ENCODE measurements at regions not wholly inside any gene's neighbourhood (a gene's known extent, or its start where the extent isn't known, plus 50 kb on each side); places are given as distances from the start of the nearest gene placed in this dataset.

GRCh38 chr4:136124251-136124745 is 1408.0 kb downstream of the PCDH18 start:
- no peaks in the 10 kb centered on the region for H4K20me1 ChIP-seq (ENCODE audit: low read depth, low read length)
- H3K36me3 ChIP-seq (ENCODE audit: low read length), result no peaks in the 10 kb centered on the region
- TF ChIP-seq, protein P1, sequence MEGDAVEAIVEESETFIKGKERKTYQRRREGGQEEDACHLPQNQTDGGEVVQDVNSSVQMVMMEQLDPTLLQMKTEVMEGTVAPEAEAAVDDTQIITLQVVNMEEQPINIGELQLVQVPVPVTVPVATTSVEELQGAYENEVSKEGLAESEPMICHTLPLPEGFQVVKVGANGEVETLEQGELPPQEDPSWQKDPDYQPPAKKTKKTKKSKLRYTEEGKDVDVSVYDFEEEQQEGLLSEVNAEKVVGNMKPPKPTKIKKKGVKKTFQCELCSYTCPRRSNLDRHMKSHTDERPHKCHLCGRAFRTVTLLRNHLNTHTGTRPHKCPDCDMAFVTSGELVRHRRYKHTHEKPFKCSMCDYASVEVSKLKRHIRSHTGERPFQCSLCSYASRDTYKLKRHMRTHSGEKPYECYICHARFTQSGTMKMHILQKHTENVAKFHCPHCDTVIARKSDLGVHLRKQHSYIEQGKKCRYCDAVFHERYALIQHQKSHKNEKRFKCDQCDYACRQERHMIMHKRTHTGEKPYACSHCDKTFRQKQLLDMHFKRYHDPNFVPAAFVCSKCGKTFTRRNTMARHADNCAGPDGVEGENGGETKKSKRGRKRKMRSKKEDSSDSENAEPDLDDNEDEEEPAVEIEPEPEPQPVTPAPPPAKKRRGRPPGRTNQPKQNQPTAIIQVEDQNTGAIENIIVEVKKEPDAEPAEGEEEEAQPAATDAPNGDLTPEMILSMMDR (IDR thresholded peaks at IDR 0.05; ENCODE audit: insufficient read depth, low read length, poor library complexity, severe bottlenecking), result no peak
- no peak for TF ChIP-seq EZH2phosphoT487 (conservative IDR thresholded peaks at IDR 0.05; ENCODE audit: low read length)
- no peaks in the 10 kb centered on the region for H3K79me2 ChIP-seq (ENCODE audit: insufficient read depth, low read length)
- H3K27ac ChIP-seq (ENCODE audit: low read depth, low read length), result no peak overlapping the region
- H3F3A ChIP-seq (ENCODE audit: insufficient read depth), result no peaks in the 10 kb centered on the region
- H2AFZ ChIP-seq (ENCODE audit: low read depth, low read length, severe bottlenecking), result no peak overlapping the region
- no peak overlapping the region for H3K4me3 ChIP-seq (ENCODE audit: insufficient read depth, low read length, poor library complexity, severe bottlenecking)
- no peak overlapping the region for H3K4me2 ChIP-seq (ENCODE audit: low read depth, low read length, poor library complexity, severe bottlenecking)
- no peak overlapping the region for H3K9ac ChIP-seq (ENCODE audit: low read length)
- H3K27me3 ChIP-seq (ENCODE audit: low read length), result no peaks in the 10 kb centered on the region
- H3K9me2 ChIP-seq (replicated peaks; ENCODE audit: insufficient read depth, low read length), result no peaks in the 10 kb centered on the region
- H3K9me3 ChIP-seq (ENCODE audit: insufficient read depth, low read length), result no peaks in the 10 kb centered on the region

DNA sequence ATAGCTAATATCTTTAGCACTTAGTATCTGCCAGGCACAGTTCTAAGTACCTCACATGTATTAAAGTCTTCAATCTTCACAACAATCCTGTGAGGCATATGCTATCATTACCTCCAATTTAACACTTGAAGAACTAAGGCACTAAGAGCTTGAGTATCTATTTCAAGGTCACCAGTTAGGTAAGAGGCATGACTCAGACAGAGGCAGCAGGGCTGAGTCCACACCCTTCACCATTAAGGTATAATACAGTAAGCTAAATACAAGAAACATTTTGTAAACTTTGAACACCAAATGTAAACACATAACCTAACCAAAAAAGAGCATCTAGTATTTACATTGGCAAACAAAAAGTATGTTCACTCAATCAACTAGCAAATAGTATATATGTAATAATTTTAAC is 1410.9 kb downstream of the PCDH18 start:
- Histone ChIP-seq H3K9me2 (replicated peaks; ENCODE audit: insufficient read depth, low read length) (no peaks in the 10 kb centered on the region), H3K36me3 (ENCODE audit: low read length) (no peaks in the 10 kb centered on the region), H3K79me2 (ENCODE audit: insufficient read depth, low read length) (no peaks in the 10 kb centered on the region), H3K4me2 (ENCODE audit: low read depth, low read length, poor library complexity, severe bottlenecking) (no peak overlapping the region), H3K4me3 (ENCODE audit: insufficient read depth, low read length, poor library complexity, severe bottlenecking) (no peak overlapping the region), H3K27me3 (ENCODE audit: low read length) (no peaks in the 10 kb centered on the region), H3K9me3 (ENCODE audit: insufficient read depth, low read length) (no peaks in the 10 kb centered on the region), H3F3A (ENCODE audit: insufficient read depth) (no peaks in the 10 kb centered on the region), H3K9ac (ENCODE audit: low read length) (no peak overlapping the region), H2AFZ (ENCODE audit: low read depth, low read length, severe bottlenecking) (no peak overlapping the region), H4K20me1 (ENCODE audit: low read depth, low read length) (no peaks in the 10 kb centered on the region), H3K27ac (ENCODE audit: low read depth, low read length) (no peak overlapping the region)
- TF ChIP-seq, protein P1 (IDR thresholded peaks at IDR 0.05; ENCODE audit: insufficient read depth, low read length, poor library complexity, severe bottlenecking), result no peak
- no peak for TF ChIP-seq EZH2phosphoT487 (conservative IDR thresholded peaks at IDR 0.05; ENCODE audit: low read length)

DNA sequence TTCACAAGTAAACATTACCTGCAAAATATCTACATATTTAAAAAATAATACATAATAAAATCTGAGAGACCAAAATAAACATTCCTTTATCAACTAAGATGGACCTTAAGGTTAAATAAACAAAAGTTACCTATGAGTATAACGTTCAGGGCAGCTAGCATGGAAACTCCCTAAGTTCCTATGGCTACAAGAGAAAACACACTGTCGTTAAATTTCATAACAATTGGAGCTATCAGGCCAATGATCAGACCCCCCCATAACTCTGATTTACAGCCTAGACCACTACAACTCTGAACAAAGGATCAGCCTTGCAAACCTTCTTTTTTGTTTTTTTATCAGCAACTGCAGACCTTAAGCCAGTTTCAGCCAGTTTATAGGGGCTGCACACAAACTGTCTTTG is 1418.4 kb downstream of the PCDH18 start:
- H3F3A ChIP-seq (ENCODE audit: insufficient read depth), result no peaks in the 10 kb centered on the region
- H3K4me3 ChIP-seq (ENCODE audit: insufficient read depth, low read length, poor library complexity, severe bottlenecking), result no peak overlapping the region
- no peak overlapping the region for H3K4me2 ChIP-seq (ENCODE audit: low read depth, low read length, poor library complexity, severe bottlenecking)
- no peak overlapping the region for H2AFZ ChIP-seq (ENCODE audit: low read depth, low read length, severe bottlenecking)
- H3K79me2 ChIP-seq (ENCODE audit: insufficient read depth, low read length), result no peaks in the 10 kb centered on the region
- TF ChIP-seq, protein P1 (IDR thresholded peaks at IDR 0.05; ENCODE audit: insufficient read depth, low read length, poor library complexity, severe bottlenecking), result no peak
- no peak for TF ChIP-seq EZH2phosphoT487 (conservative IDR thresholded peaks at IDR 0.05; ENCODE audit: low read length)
- no peaks in the 10 kb centered on the region for H3K27me3 ChIP-seq (ENCODE audit: low read length)
- no peaks in the 10 kb centered on the region for H3K36me3 ChIP-seq (ENCODE audit: low read length)
- H3K9me2 ChIP-seq (replicated peaks; ENCODE audit: insufficient read depth, low read length), result no peaks in the 10 kb centered on the region
- no peak overlapping the region for H3K9ac ChIP-seq (ENCODE audit: low read length)
- no peaks in the 10 kb centered on the region for H3K9me3 ChIP-seq (ENCODE audit: insufficient read depth, low read length)
- H3K27ac ChIP-seq (ENCODE audit: low read depth, low read length), result no peak overlapping the region
- H4K20me1 ChIP-seq (ENCODE audit: low read depth, low read length), result no peaks in the 10 kb centered on the region

Measured in SU-DHL-6 (cell line).